Cardiac fibroblast (primary cell): ENCODE measurements at regions not wholly inside any gene's neighbourhood (a gene's known extent, or its start where the extent isn't known, plus 50 kb on each side); places are given as distances from the start of the nearest gene placed in this dataset.

Experiments used
- DNase-seq, 2 donors: peaks; one replicate each; pipeline versions ENCODE4 v3.0.0 to v3.0.0-alpha.2; 2010; ENCODE audit warnings: low read depth in 2 of 2
- H3K4me3 ChIP-seq, 2 donors: replicated peaks in 1 of 2; 1 replicate in 1 of 2; 2 replicates in 1 of 2; pipeline ENCODE4 v1.5.1; 2011; ENCODE audit warnings: low read depth in 2 of 2, low read length in 2 of 2, mild to moderate bottlenecking in 2 of 2, moderate library complexity in 1 of 2
- CTCF ChIP-seq: IDR thresholded peaks from one replicate; pipeline ENCODE4 v1.5.1; 2011; ENCODE audit warnings: low read depth, mild to moderate bottlenecking, low read length, inconsistent platforms

GRCh38 chr2:204477358-204477950 lies 67.8 kb upstream of the PARD3B start:
- peak in 1 of 2 donors; percentile 30 for DNase-seq
- no peak for TF ChIP-seq CTCF
- no peak overlapping the region for H3K4me3 ChIP-seq

- peak in 1 of 2 donors; percentile 64 for DNase-seq
- no peak for TF ChIP-seq CTCF
- no peak overlapping the region for H3K4me3 ChIP-seq
Observed at GRCh38 chr2:204479557-204479956, 65.7 kb upstream of the PARD3B start.

GRCh38 chr2:204480676-204481075 lies 64.6 kb upstream of the PARD3B start:
- H3K4me3 ChIP-seq = no peak overlapping the region
- DNase-seq = no peak
- TF ChIP-seq CTCF = no peak

GRCh38 chr2:204483608-204484081 lies 61.6 kb upstream of the PARD3B start:
- H3K4me3 ChIP-seq = no peak overlapping the region
- DNase-seq = peak in 1 of 2 donors; percentile 15
- TF ChIP-seq CTCF = no peak

GRCh38 chr2:204486321-204486720 lies 59.0 kb upstream of the PARD3B start:
- H3K4me3 ChIP-seq = no peak overlapping the region
- no peak for DNase-seq
- TF ChIP-seq CTCF = no peak

- peak; percentile 44 to 79 for DNase-seq
- no peak for TF ChIP-seq CTCF
- H3K4me3 ChIP-seq = no peak overlapping the region
Observed at GRCh38 chr2:204486805-204487204, 58.5 kb upstream of the PARD3B start.
